ENCODE measurements at regions not wholly inside any gene's neighbourhood (a gene's known extent, or its start where the extent isn't known, plus 50 kb on each side); places are given as distances from the start of the nearest gene placed in this dataset.

DNA sequence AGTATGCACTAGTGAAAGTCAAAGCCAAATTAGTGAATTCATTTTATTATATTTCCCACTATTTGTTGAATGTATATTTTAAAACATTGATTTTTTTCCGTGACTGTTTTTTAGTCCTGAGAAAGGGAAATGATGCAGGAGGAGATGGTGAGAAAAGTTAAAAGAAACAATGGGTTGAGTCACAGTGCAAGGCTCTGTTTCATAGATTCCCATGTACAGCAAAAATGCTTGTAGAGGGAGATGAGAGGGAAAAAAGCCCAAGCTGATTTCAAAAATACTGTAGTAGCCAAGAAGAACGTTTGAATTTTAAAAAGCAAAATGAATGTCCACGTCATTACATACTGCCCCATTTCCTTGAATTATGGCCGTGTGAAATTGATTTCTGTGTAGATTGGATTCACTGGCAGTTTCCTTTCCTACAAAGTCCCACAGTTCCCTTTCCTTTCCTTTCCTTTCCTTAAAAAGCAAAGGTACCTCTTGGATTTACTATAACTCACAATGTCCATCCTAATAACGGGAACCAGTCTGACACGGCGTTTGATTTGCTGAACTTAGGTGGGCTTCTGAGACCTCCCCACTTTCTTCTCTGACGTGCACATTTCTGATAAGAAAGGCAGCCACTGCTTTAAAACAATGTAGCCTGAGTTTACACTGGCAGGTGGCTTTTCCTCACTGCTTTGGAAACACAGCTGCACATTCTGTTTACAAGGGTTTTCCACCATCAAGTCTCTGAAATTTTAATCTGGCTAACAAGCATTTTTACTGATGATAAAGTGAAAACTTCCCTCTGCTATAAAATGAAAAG lies 63.7 kb downstream of the SPCS3 start:
- no peaks in the 10 kb centered on the region for H3K27me3 Mint-ChIP-seq (ENCODE audit: low read depth, poor library complexity)
- no peaks in the 10 kb centered on the region for H3K36me3 Mint-ChIP-seq (ENCODE audit: low read depth)
- TF ChIP-seq, protein P1, sequence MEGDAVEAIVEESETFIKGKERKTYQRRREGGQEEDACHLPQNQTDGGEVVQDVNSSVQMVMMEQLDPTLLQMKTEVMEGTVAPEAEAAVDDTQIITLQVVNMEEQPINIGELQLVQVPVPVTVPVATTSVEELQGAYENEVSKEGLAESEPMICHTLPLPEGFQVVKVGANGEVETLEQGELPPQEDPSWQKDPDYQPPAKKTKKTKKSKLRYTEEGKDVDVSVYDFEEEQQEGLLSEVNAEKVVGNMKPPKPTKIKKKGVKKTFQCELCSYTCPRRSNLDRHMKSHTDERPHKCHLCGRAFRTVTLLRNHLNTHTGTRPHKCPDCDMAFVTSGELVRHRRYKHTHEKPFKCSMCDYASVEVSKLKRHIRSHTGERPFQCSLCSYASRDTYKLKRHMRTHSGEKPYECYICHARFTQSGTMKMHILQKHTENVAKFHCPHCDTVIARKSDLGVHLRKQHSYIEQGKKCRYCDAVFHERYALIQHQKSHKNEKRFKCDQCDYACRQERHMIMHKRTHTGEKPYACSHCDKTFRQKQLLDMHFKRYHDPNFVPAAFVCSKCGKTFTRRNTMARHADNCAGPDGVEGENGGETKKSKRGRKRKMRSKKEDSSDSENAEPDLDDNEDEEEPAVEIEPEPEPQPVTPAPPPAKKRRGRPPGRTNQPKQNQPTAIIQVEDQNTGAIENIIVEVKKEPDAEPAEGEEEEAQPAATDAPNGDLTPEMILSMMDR (IDR thresholded peaks at IDR 0.05) = no peak
- peaks cover 3% of the 10 kb centered on the region for H3K4me1 Mint-ChIP-seq
- no peak for DNase-seq
- H3K9me3 Mint-ChIP-seq = no peaks in the 10 kb centered on the region
- H3K27ac Mint-ChIP-seq = no peak overlapping the region
- no peak overlapping the region for H3K4me3 Mint-ChIP-seq

DNA sequence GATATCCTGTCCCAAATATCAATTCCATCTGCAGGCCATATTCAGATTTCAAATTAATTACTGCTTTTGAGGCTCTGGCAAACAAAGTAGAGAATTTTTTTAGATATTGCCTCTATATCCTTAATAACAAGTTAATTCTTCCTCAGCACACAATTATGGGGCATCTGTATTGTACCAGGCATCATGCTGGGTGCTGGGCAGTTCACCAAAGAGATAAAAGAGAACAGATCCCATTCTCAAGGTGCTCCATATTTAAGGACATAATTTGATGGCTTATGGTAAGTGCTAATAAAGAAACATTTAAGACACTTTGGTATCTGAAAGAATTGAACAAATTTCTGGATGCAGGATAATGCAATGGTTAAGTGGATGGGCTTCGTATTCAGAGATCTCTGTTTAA lies 65.8 kb downstream of the SPCS3 start:
- H3K4me3 Mint-ChIP-seq = no peak overlapping the region
- no peaks in the 10 kb centered on the region for H3K4me1 Mint-ChIP-seq
- no peak overlapping the region for H3K27ac Mint-ChIP-seq
- no peak for DNase-seq
- TF ChIP-seq, protein P1 (IDR thresholded peaks at IDR 0.05) = no peak
- H3K9me3 Mint-ChIP-seq = no peaks in the 10 kb centered on the region
- no peaks in the 10 kb centered on the region for H3K27me3 Mint-ChIP-seq (ENCODE audit: low read depth, poor library complexity)
- H3K36me3 Mint-ChIP-seq (ENCODE audit: low read depth) = no peaks in the 10 kb centered on the region

DNA sequence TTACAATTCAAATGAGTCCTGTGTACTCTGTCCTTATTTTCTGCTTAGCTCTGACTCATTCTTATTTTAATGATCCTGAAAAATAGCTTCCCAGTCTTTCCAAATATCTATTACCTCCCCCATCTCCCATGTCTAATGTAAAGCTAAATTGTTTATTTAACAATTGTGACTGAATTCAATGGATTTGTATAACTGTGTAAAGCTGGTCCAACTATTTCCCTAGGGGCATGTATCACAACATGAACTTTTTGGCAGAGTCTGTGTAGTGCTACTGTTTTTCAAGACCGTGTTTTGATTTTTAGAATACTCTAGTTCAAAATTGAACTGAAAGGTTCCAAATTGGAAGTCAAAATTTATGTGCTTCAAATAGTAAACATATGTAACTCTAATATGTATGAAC lies 67.8 kb downstream of the SPCS3 start:
- DNase-seq = no peak
- no peak overlapping the region for H3K27ac Mint-ChIP-seq
- H3K4me3 Mint-ChIP-seq = no peak overlapping the region
- no peaks in the 10 kb centered on the region for H3K9me3 Mint-ChIP-seq
- H3K36me3 Mint-ChIP-seq (ENCODE audit: low read depth) = no peaks in the 10 kb centered on the region
- TF ChIP-seq, protein P1 (IDR thresholded peaks at IDR 0.05) = no peak
- H3K27me3 Mint-ChIP-seq (ENCODE audit: low read depth, poor library complexity) = no peaks in the 10 kb centered on the region
- no peaks in the 10 kb centered on the region for H3K4me1 Mint-ChIP-seq

DNA sequence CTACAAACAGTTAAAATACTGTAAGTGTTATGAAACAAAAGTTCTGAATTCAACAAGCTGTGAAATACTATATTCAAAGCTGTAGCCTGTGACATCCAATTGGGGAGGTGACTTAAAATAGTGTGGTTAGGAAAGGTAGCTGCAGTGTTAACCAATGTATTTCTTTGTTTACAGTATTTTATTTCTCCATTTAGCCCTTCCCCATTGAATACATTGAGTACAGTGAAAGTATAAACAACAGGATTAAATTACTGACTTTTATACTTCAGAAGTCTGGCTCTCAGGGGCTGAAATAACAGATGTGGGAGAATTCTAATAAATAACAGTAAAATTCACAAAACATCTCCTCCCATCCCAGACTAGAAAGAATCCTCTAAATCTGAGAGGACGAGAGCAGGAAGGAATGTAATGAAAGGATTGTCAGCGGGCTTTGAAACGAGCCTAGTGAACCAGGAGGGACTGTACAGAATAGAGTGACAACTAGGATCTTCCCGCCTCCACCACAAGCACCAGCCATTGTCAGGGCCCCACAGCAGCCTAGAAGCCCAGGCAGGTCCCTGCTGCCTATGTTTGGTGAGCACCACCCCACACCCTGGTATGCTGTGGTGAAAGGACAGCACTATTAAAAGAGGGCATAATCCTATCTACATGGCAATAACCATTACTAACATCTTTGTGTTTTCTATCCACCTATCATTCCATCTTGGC lies 73.7 kb downstream of the SPCS3 start:
- Mint-ChIP-seq H3K9me3 (no peaks in the 10 kb centered on the region), H3K36me3 (ENCODE audit: low read depth) (no peaks in the 10 kb centered on the region), H3K4me1 (no peaks in the 10 kb centered on the region), H3K4me3 (no peak overlapping the region), H3K27ac (no peak overlapping the region), H3K27me3 (ENCODE audit: low read depth, poor library complexity) (no peaks in the 10 kb centered on the region)
- no peak for DNase-seq
- TF ChIP-seq, protein P1 (IDR thresholded peaks at IDR 0.05) = no peak

DNA sequence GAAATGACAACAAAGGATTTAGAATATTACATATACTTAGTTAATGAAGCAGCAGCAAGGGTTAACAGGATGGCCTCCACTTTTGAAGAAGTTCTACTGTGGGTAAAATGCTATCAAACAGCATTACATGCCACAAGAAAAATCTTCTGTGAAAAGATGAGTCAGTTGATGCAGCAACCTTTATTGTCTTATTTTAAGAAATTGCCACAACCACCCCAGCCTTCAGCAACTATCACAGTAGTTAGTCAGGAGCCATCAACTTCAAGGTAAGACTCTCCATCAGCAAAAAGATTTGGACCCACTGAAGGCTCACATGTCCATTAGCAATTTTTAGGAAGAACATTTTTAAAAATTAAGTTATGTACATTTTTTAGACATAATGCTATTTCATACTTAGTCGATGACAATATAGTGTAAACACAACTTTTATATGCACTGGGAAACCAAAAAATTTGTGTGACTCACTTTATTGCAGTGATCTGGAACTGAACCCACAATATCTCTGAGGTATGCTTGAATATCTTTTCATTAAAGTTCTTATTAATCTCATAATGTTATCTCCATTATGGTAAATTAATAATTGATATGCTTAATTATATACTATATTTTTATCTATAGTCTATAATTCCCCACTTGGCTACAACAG lies 81.2 kb downstream of the SPCS3 start:
- no peak overlapping the region for H3K27ac Mint-ChIP-seq
- DNase-seq = no peak
- H3K9me3 Mint-ChIP-seq = no peaks in the 10 kb centered on the region
- H3K36me3 Mint-ChIP-seq (ENCODE audit: low read depth) = no peaks in the 10 kb centered on the region
- no peaks in the 10 kb centered on the region for H3K27me3 Mint-ChIP-seq (ENCODE audit: low read depth, poor library complexity)
- TF ChIP-seq, protein P1 (IDR thresholded peaks at IDR 0.05) = no peak
- H3K4me1 Mint-ChIP-seq = no peaks in the 10 kb centered on the region
- H3K4me3 Mint-ChIP-seq = no peak overlapping the region

All from nephron progenitor cell (in vitro differentiated cells).